Stimulated activated CD8-positive, alpha-beta memory T cell treated with anti-CD3 and anti-CD28 coated beads, Interleukin-7, amount 100 ng/mL, for 4 hours (primary cell): ENCODE measurements at regions not wholly inside any gene's neighbourhood (a gene's known extent, or its start where the extent isn't known, plus 50 kb on each side); places are given as distances from the start of the nearest gene placed in this dataset.
"Not testable (repeated sequence)": the region's sequence is repeated elsewhere in the genome, so short reads cannot be mapped to it uniquely, and the experiment has no call there.

Experiments used
- DNase-seq, 2 donors: peaks; one replicate each; pipeline ENCODE4 v3.0.0-alpha.2; 2020; ENCODE audit warnings: low read depth in 2 of 2

DNA sequence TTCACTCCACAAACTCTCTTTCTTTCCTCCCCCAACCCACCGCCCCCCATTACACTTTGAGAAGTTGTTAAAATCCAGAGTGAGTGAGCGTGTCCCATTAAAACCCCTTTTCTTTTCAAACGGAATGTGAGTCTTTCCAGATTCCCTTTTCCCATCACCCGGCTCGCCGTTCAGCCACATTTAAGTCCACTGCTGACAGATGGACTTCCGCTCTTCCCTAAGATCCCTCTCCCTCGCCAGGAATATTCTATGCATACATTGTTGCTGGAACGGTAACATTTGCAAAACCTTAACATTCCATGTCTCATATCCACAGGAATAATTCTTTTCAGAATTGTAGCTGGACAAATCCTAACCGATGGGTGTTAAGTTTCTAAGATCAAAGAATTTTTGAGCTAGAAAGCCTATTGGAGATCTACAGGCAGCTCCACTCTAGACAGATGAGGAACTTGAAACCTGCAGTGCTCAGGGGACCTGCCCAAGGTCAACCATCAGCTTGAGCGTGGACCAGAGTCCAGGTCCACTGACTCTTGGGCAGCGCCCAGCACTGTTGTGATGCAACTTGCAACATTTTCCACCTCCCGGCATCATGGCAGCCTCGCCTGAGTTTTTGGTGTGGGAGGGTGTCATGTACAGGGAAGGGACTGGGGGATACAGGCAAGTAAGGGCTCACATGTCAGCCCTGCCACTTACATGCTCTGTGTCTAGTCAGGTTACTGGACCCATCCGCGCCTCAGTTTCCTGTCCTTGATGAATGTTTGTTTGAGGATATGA is 500.1 kb downstream of the CCDC171 start:
- DNase-seq, result no peak

GRCh38 chr9:16057541-16057940 is 504.7 kb downstream of the CCDC171 start:
- no peak for DNase-seq

- no peak for DNase-seq
These were observed 505.3 kb downstream of the CCDC171 start for GRCh38 chr9:16058131-16058549.

DNA sequence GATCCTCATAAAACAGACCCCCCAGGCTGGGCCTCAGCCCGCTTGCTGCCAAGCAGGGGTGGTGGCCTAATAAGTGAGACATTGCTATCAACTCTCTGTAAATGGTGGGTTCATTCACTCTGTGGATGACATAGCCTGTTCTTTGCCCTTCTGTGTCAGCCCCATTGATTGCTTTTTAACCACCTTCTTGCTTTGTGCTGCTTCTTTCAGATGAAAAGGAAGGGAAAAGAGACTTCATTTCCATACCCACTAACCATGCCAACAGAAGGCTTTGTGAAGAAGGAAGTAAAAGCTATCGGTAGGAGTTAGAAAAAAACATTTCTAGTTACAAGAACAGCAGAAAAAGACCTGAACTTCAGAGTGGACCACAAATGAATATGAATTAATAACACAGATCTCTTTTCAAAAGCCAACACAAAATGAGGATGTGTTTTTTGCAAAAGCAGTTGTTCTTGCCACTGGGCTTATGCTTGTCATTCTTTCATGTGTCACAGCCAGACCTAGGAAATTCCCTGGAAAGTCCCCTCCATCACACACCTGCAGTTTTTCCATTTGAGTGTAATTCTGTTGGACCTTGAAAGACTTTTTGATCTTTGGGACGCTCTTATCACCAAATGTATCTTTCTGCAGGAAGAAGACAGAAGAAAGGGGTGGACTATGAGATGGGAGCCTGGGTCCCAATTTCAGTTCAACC is 507.7 kb downstream of the CCDC171 start:
- no peak for DNase-seq

GRCh38 chr9:16062542-16063240 is 509.8 kb downstream of the CCDC171 start:
- DNase-seq, result no peak

DNA sequence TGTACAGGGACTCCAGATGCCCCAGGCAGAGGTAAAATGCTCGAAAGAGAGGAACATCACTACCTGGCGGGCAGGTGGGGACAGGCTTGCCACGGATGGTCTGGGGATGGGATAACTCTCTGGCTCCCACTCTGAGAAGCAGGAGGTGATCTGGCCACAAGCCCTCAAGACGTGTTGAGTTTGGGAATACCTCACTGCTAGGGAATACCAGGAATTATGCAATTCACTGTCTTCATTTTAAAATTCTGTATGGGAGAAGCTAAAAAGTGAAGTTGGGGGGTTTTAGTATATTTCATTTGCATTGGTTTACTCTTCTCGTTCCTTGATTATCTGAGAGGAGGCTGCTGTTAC is 510.4 kb downstream of the CCDC171 start:
- no peak for DNase-seq

DNA sequence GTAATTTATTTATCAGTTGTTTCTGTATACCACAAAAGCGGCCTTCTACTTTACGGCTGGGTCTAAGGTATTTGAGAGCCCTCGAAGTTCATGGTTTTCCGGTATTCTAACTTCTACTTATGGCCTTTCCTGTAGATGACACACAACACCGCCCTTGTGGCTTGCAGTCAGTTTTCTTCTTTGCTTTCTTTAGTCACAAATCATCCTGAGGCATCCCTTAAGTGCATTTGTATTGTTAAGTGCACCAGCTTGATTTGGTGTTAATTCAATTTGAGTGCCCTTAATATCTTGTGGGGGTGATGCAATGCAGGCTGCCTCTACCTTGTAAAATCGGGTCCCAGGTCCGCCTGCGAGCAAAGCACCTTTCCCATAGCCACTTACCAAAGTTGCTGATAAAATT is 511.9 kb downstream of the CCDC171 start:
- DNase-seq, result no peak

- DNase-seq, result not testable (repeated sequence)
These were observed 513.4 kb downstream of the CCDC171 start for GRCh38 chr9:16066201-16066600.

DNA sequence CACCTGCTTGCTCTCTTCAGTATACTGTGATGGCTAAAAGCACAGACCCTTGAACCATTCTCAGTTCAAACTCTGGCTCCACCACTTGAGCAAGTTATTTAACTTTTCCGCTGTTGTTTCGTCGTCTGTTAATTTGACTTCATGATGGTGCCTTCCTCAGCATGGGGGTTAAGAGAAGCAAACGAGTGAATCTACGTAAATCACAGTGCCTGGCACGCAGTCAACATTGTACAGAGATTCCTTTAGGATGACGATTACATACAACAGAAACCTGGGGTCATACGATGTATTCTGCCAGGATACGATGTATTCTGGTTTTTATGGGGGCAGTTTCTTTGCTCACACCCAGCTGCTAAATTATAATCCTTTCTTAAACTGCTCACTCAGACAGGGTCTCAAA is 515.6 kb downstream of the CCDC171 start:
- DNase-seq, result no peak

DNA sequence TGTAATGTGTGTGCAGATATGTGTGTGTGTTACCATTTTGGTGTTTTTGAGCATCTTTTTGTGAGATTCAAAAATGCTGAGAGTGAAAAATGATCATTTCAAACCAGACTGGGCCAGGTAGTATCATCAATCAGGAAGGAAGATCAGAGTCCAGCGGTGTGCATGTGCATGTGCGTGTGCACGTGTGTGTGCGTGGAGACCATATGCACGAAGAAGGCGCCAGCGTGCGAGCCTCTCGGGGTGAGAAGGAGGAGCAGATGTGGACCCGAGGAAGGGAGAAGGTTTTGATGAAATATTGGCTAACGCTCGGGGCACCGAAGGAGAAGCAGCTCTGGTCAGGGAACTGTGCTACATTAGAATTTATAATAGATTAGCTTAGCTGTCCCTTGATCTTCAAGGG is 516.4 kb downstream of the CCDC171 start:
- DNase-seq, result no peak

DNA sequence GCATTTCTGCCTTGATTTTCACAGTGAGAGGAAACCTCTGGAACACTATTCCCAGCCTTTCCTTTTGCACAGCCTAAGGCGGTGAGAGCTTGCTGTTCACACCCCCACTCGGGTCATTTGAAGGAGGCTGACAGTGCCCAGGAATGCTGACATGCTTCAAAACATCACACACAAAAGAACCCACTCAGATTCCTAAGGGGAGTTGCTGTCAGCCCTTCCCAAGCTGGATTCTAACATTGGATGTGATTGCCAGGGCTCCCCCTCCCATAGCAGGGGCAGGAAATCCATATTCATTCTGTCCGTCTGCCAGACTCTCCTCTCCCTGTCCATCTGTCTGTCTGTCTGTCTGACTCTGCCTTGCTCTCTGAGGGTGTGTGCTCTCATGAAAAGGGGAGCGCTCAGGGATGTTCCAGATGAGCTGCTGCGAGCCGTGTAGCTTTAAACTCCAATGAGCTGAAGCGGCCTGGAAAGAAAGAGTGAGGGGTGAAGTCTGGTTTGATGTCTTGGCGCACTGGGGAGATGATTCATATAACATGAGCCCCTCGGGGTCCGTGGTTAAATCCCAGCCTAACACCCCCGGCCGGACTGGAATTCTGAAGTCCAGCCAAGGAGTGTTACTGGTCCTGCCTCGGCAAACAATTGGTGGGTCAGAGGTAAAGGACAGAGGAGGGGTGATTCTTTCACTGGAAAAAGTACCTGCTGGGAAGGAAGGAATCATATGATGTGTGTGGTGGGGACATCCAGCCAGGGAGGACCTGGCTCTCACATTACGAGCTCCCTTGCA is 517.0 kb downstream of the CCDC171 start:
- DNase-seq, result no peak

- no peak for DNase-seq
These were observed 517.8 kb downstream of the CCDC171 start for GRCh38 chr9:16070455-16071145.

- DNase-seq, result no peak
These were observed 518.6 kb downstream of the CCDC171 start for GRCh38 chr9:16071400-16071799.

DNA sequence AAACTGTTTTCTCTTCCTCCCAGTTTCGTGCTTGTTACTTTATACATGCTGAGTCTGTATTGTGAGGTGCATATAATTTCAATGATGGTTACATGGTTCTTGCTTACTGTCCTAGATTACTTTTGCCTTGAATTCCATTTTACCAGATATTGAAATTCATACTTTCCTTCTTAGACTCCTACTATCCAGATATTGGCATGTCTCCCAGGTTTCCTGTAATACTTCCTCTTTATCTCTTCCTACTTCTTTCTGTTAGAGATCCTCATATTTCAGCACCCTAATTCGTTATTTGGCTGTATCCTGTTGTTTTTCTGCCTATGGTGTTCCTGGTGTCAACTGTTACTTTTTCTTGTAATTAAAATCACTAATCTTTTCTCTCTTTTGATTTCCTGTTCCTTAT is 522.1 kb downstream of the CCDC171 start:
- DNase-seq, result no peak

GRCh38 chr9:16075696-16076095 is 522.9 kb downstream of the CCDC171 start:
- DNase-seq, result no peak

- DNase-seq, result no peak
These were observed 523.7 kb downstream of the CCDC171 start for GRCh38 chr9:16076511-16076910.

GRCh38 chr9:16082796-16083195 is 530.0 kb downstream of the CCDC171 start:
- DNase-seq, result no peak

- DNase-seq, result no peak
These were observed 532.4 kb downstream of the CCDC171 start for GRCh38 chr9:16085167-16085726.

GRCh38 chr9:16090907-16091629 is 538.2 kb downstream of the CCDC171 start:
- no peak for DNase-seq
